ENCODE measurements at regions not wholly inside any gene's neighbourhood (a gene's known extent, or its start where the extent isn't known, plus 50 kb on each side); places are given as distances from the start of the nearest gene placed in this dataset.

DNA sequence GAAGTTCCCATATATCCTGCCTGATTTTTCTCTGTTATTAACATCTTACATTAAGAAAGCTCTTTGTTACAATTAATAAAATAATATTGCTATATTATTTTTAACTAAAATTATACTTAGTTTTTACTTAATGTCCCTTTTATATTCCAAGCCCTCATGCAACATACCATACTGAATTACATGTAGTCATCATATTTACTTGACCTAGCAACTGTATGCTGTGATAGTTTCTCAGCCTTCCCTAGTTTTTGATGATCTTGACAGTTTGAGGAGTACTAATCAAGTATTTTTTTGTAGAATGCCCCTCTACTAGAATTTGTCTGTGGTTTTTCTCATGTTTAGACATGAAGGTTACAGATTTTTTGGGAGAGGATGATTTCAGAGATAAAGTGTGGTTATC, 1503.8 kb upstream of the PABPC4L start:
- TF ChIP-seq, protein P1, sequence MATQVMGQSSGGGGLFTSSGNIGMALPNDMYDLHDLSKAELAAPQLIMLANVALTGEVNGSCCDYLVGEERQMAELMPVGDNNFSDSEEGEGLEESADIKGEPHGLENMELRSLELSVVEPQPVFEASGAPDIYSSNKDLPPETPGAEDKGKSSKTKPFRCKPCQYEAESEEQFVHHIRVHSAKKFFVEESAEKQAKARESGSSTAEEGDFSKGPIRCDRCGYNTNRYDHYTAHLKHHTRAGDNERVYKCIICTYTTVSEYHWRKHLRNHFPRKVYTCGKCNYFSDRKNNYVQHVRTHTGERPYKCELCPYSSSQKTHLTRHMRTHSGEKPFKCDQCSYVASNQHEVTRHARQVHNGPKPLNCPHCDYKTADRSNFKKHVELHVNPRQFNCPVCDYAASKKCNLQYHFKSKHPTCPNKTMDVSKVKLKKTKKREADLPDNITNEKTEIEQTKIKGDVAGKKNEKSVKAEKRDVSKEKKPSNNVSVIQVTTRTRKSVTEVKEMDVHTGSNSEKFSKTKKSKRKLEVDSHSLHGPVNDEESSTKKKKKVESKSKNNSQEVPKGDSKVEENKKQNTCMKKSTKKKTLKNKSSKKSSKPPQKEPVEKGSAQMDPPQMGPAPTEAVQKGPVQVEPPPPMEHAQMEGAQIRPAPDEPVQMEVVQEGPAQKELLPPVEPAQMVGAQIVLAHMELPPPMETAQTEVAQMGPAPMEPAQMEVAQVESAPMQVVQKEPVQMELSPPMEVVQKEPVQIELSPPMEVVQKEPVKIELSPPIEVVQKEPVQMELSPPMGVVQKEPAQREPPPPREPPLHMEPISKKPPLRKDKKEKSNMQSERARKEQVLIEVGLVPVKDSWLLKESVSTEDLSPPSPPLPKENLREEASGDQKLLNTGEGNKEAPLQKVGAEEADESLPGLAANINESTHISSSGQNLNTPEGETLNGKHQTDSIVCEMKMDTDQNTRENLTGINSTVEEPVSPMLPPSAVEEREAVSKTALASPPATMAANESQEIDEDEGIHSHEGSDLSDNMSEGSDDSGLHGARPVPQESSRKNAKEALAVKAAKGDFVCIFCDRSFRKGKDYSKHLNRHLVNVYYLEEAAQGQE (IDR thresholded peaks at IDR 0.05; ENCODE audit: low read depth, low read length) = no peak
- TF ChIP-seq EZH2 (IDR thresholded peaks at IDR 0.05; ENCODE audit: borderline replicate concordance, control insufficient read depth, low read depth, low read length) (no peak), POLR2A (IDR thresholded peaks at IDR 0.05; ENCODE audit: low read depth, low read length) (no peak), RCOR1 (conservative IDR thresholded peaks at IDR 0.05; ENCODE audit: low read depth, low read length) (no peak), ESRRA (IDR thresholded peaks at IDR 0.05; ENCODE audit: low read length) (no peak), ZZZ3 (IDR thresholded peaks at IDR 0.05; ENCODE audit: control insufficient read depth, insufficient read length, low read depth) (no peak), PML (IDR thresholded peaks at IDR 0.05; ENCODE audit: low read length) (no peak), NR2C2 (IDR thresholded peaks at IDR 0.05; ENCODE audit: borderline replicate concordance, control insufficient read depth, insufficient read length, low read depth) (no peak), TCF7 (IDR thresholded peaks at IDR 0.05; ENCODE audit: borderline replicate concordance) (no peak)
- TF ChIP-seq, protein P2, sequence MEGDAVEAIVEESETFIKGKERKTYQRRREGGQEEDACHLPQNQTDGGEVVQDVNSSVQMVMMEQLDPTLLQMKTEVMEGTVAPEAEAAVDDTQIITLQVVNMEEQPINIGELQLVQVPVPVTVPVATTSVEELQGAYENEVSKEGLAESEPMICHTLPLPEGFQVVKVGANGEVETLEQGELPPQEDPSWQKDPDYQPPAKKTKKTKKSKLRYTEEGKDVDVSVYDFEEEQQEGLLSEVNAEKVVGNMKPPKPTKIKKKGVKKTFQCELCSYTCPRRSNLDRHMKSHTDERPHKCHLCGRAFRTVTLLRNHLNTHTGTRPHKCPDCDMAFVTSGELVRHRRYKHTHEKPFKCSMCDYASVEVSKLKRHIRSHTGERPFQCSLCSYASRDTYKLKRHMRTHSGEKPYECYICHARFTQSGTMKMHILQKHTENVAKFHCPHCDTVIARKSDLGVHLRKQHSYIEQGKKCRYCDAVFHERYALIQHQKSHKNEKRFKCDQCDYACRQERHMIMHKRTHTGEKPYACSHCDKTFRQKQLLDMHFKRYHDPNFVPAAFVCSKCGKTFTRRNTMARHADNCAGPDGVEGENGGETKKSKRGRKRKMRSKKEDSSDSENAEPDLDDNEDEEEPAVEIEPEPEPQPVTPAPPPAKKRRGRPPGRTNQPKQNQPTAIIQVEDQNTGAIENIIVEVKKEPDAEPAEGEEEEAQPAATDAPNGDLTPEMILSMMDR (IDR thresholded peaks at IDR 0.05 in 2 of 3, conservative IDR thresholded peaks at IDR 0.05 in 1 of 3; ENCODE audit: control insufficient read depth in 2 of 3, extremely low read depth in 1 of 3, insufficient read depth in 1 of 3, low read depth in 3 of 3, low read length in 3 of 3) = no peak
- TF ChIP-seq, protein P3, sequence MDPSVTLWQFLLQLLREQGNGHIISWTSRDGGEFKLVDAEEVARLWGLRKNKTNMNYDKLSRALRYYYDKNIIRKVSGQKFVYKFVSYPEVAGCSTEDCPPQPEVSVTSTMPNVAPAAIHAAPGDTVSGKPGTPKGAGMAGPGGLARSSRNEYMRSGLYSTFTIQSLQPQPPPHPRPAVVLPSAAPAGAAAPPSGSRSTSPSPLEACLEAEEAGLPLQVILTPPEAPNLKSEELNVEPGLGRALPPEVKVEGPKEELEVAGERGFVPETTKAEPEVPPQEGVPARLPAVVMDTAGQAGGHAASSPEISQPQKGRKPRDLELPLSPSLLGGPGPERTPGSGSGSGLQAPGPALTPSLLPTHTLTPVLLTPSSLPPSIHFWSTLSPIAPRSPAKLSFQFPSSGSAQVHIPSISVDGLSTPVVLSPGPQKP (IDR thresholded peaks at IDR 0.05; ENCODE audit: low read depth, low read length) = no peak
- TF ChIP-seq, protein P4, sequence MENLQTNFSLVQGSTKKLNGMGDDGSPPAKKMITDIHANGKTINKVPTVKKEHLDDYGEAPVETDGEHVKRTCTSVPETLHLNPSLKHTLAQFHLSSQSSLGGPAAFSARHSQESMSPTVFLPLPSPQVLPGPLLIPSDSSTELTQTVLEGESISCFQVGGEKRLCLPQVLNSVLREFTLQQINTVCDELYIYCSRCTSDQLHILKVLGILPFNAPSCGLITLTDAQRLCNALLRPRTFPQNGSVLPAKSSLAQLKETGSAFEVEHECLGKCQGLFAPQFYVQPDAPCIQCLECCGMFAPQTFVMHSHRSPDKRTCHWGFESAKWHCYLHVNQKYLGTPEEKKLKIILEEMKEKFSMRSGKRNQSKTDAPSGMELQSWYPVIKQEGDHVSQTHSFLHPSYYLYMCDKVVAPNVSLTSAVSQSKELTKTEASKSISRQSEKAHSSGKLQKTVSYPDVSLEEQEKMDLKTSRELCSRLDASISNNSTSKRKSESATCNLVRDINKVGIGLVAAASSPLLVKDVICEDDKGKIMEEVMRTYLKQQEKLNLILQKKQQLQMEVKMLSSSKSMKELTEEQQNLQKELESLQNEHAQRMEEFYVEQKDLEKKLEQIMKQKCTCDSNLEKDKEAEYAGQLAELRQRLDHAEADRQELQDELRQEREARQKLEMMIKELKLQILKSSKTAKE (IDR thresholded peaks at IDR 0.05; ENCODE audit: low read depth, poor library complexity, severe bottlenecking) = no peak
- TF ChIP-seq, protein P5, sequence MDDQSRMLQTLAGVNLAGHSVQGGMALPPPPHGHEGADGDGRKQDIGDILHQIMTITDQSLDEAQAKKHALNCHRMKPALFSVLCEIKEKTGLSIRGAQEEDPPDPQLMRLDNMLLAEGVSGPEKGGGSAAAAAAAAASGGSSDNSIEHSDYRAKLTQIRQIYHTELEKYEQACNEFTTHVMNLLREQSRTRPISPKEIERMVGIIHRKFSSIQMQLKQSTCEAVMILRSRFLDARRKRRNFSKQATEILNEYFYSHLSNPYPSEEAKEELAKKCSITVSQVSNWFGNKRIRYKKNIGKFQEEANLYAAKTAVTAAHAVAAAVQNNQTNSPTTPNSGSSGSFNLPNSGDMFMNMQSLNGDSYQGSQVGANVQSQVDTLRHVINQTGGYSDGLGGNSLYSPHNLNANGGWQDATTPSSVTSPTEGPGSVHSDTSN (IDR thresholded peaks at IDR 0.05; ENCODE audit: insufficient replicate concordance, low read depth, low read length) = no peak
